ENCODE measurements at regions not wholly inside any gene's neighbourhood (a gene's known extent, or its start where the extent isn't known, plus 50 kb on each side); places are given as distances from the start of the nearest gene placed in this dataset.

DNA sequence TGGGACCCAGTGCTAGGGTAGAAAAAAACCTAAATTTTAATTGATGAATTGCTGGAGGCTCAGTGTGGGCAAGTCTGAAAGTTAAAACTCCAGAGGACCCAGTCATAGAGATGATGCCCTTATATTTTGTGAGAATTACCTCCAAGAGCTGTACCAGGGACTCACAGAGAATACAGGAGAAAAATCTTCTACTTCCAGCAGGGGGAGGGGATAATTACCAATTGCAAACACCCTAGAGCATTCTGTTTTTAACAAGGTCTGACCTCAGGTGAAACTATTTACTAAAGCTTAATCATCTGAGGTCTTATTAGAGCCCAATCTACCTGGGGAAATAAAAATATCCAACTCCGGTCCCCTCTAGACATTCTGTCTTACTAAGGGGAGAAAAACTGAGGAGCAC, 994.7 kb upstream of the MIR17HG start:
- no peak overlapping the region for H3K4ac ChIP-seq (ENCODE audit: low read depth, low read length)
- no peak overlapping the region for H3K4me2 ChIP-seq (ENCODE audit: low read length)
- no peak overlapping the region for H3K9ac ChIP-seq (ENCODE audit: low read length)
- no peak overlapping the region for H3K4me3 ChIP-seq (ENCODE audit: low read depth, low read length)
- H3K36me3 ChIP-seq (ENCODE audit: control insufficient read depth in 1 of 2, insufficient read depth in 2 of 2, low read length in 2 of 2): no peaks in the 10 kb centered on the region
- H3K23ac ChIP-seq (ENCODE audit: low read length): no peak overlapping the region
- H4K8ac ChIP-seq (ENCODE audit: low read depth, low read length): no peak overlapping the region
- H2AK5ac ChIP-seq (ENCODE audit: low read length): no peak overlapping the region
- no peak for DNase-seq
- H2BK120ac ChIP-seq (ENCODE audit: insufficient read depth, low read length, poor library complexity): no peak overlapping the region
- no peak overlapping the region for H3K27ac ChIP-seq (ENCODE audit: low read depth, low read length)
- H2BK5ac ChIP-seq (ENCODE audit: low read depth, low read length, poor library complexity): no peak overlapping the region
- H3K27me3 ChIP-seq (ENCODE audit: insufficient read depth, low read length): no peaks in the 10 kb centered on the region
- no peak overlapping the region for H2AFZ ChIP-seq (ENCODE audit: insufficient read depth, low read length, poor library complexity)
- H3K14ac ChIP-seq (ENCODE audit: low read length): no peak overlapping the region
- no CpG with 5 or more reads among the region's 1 CpG for WGBS (ENCODE audit: extremely low coverage, insufficient coverage, insufficient read length)
- no peaks in the 10 kb centered on the region for H3K79me2 ChIP-seq (ENCODE audit: control insufficient read depth, insufficient read depth, low read length, poor library complexity)
- H2BK12ac ChIP-seq (ENCODE audit: low read length): no peak overlapping the region
- no peaks in the 10 kb centered on the region for H3K9me3 ChIP-seq (ENCODE audit: insufficient read depth, low read depth, low read length)
- no peak overlapping the region for H4K12ac ChIP-seq (ENCODE audit: low read depth, low read length)
- no peak overlapping the region for H3K18ac ChIP-seq (ENCODE audit: low read length)
- H3K4me1 ChIP-seq (ENCODE audit: control insufficient read depth in 1 of 2, insufficient read depth in 2 of 2, low read length in 2 of 2): no peaks in the 10 kb centered on the region
- no peaks in the 10 kb centered on the region for H3K79me1 ChIP-seq (ENCODE audit: low read length)
- H4K91ac ChIP-seq (ENCODE audit: low read depth, low read length): no peak overlapping the region

DNA sequence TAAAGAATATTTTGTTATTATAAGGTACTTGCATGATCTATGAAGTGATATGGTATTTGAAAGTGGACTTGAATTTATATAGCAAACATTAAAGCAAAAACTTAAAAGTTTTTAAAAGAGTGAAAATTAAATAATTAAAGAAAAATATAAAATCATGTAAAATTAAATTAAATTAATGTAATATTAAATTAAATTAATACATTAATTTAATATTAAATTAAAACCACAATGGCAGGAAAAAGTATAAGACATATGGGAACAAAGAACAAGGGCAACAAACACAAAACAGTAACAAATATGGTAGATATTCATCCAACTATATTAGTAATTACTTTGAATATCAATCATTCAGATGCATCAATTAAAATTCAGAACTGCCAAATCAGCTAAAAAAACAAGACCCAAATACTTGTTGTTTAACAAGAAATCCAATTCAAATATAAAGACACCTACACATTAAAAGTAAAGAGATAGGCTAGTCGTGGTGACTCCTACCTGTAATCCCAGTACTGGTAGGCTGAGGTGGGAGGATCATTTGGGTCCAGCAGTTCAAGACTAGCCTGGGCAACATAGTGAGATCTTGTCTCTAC, 992.2 kb upstream of the MIR17HG start:
- DNase-seq: no peak
- Histone ChIP-seq H3K4ac (ENCODE audit: low read depth, low read length) (no peak overlapping the region), H3K79me1 (ENCODE audit: low read length) (no peaks in the 10 kb centered on the region), H3K9ac (ENCODE audit: low read length) (no peak overlapping the region), H2AK5ac (ENCODE audit: low read length) (no peak overlapping the region), H2BK12ac (ENCODE audit: low read length) (no peak overlapping the region), H4K12ac (ENCODE audit: low read depth, low read length) (no peak overlapping the region), H4K8ac (ENCODE audit: low read depth, low read length) (no peak overlapping the region), H3K4me2 (ENCODE audit: low read length) (no peak overlapping the region), H3K27ac (ENCODE audit: low read depth, low read length) (no peak overlapping the region), H3K36me3 (ENCODE audit: control insufficient read depth in 1 of 2, insufficient read depth in 2 of 2, low read length in 2 of 2) (no peaks in the 10 kb centered on the region), H2AFZ (ENCODE audit: insufficient read depth, low read length, poor library complexity) (no peak overlapping the region), H2BK120ac (ENCODE audit: insufficient read depth, low read length, poor library complexity) (no peak overlapping the region), H3K14ac (ENCODE audit: low read length) (no peak overlapping the region), H3K79me2 (ENCODE audit: control insufficient read depth, insufficient read depth, low read length, poor library complexity) (no peaks in the 10 kb centered on the region), H3K23ac (ENCODE audit: low read length) (no peak overlapping the region), H3K9me3 (ENCODE audit: insufficient read depth, low read depth, low read length) (no peaks in the 10 kb centered on the region), H3K18ac (ENCODE audit: low read length) (no peak overlapping the region), H3K27me3 (ENCODE audit: insufficient read depth, low read length) (no peaks in the 10 kb centered on the region), H4K91ac (ENCODE audit: low read depth, low read length) (no peak overlapping the region), H3K4me1 (ENCODE audit: control insufficient read depth in 1 of 2, insufficient read depth in 2 of 2, low read length in 2 of 2) (no peaks in the 10 kb centered on the region), H3K4me3 (ENCODE audit: low read depth, low read length) (no peak overlapping the region), H2BK5ac (ENCODE audit: low read depth, low read length, poor library complexity) (no peak overlapping the region)
- WGBS (ENCODE audit: extremely low coverage, insufficient coverage, insufficient read length): no CpG with 5 or more reads among the region's 1 CpG

DNA sequence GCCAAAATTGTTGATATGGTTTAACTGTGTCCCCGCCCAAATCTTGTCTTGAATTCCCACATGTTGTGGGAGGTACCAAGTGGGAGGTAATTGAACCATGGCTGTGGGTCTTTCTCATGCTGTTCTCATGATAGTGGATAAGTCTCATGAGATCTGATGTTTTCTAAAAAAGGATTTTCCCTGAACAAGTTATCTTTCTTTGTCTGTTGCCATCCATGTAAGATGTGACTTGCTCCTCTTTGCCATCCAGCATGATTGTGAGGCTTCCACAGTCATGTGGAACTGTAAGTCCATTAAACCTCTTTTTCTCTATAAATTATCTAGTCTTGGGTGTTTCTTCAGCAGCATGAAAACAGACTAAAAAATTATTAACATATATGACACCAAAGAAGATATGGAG, 986.7 kb upstream of the MIR17HG start:
- no peak overlapping the region for H3K4me3 ChIP-seq (ENCODE audit: low read depth, low read length)
- no peaks in the 10 kb centered on the region for H3K36me3 ChIP-seq (ENCODE audit: control insufficient read depth in 1 of 2, insufficient read depth in 2 of 2, low read length in 2 of 2)
- no peak overlapping the region for H3K4me2 ChIP-seq (ENCODE audit: low read length)
- no peak overlapping the region for H3K23ac ChIP-seq (ENCODE audit: low read length)
- H3K27ac ChIP-seq (ENCODE audit: low read depth, low read length): no peak overlapping the region
- no peak overlapping the region for H4K91ac ChIP-seq (ENCODE audit: low read depth, low read length)
- no peak overlapping the region for H3K14ac ChIP-seq (ENCODE audit: low read length)
- H3K18ac ChIP-seq (ENCODE audit: low read length): no peak overlapping the region
- no CpG with 5 or more reads among the region's 1 CpG for WGBS (ENCODE audit: extremely low coverage, insufficient coverage, insufficient read length)
- DNase-seq: no peak
- no peak overlapping the region for H2AK5ac ChIP-seq (ENCODE audit: low read length)
- H3K4me1 ChIP-seq (ENCODE audit: control insufficient read depth in 1 of 2, insufficient read depth in 2 of 2, low read length in 2 of 2): no peaks in the 10 kb centered on the region
- no peaks in the 10 kb centered on the region for H3K27me3 ChIP-seq (ENCODE audit: insufficient read depth, low read length)
- no peaks in the 10 kb centered on the region for H3K79me2 ChIP-seq (ENCODE audit: control insufficient read depth, insufficient read depth, low read length, poor library complexity)
- H3K9me3 ChIP-seq (ENCODE audit: insufficient read depth, low read depth, low read length): no peaks in the 10 kb centered on the region
- no peak overlapping the region for H2BK12ac ChIP-seq (ENCODE audit: low read length)
- no peak overlapping the region for H3K9ac ChIP-seq (ENCODE audit: low read length)
- H2BK5ac ChIP-seq (ENCODE audit: low read depth, low read length, poor library complexity): no peak overlapping the region
- H3K4ac ChIP-seq (ENCODE audit: low read depth, low read length): no peak overlapping the region
- no peaks in the 10 kb centered on the region for H3K79me1 ChIP-seq (ENCODE audit: low read length)
- no peak overlapping the region for H2AFZ ChIP-seq (ENCODE audit: insufficient read depth, low read length, poor library complexity)
- H2BK120ac ChIP-seq (ENCODE audit: insufficient read depth, low read length, poor library complexity): no peak overlapping the region
- H4K12ac ChIP-seq (ENCODE audit: low read depth, low read length): no peak overlapping the region
- no peak overlapping the region for H4K8ac ChIP-seq (ENCODE audit: low read depth, low read length)

DNA sequence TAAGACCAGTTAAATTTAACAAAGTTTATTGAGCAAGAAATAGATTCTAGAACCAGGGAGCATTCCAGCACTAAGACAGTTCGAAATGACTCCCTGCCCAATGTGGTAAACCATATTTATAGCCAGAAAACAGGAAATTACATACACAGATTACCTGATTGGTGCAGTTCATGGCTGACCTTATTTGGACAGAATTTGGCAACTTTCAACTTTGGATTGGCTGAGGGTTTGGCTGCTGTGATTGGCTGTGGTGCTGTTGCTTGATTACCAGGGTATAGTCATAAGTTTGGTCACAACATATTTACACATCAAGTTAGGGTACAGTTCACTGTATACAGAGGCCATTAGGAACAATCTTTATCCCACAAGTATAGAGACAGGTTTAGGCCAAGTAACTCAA, 984.8 kb upstream of the MIR17HG start:
- Histone ChIP-seq H3K79me1 (ENCODE audit: low read length) (no peaks in the 10 kb centered on the region), H3K4ac (ENCODE audit: low read depth, low read length) (no peak overlapping the region), H3K9ac (ENCODE audit: low read length) (no peak overlapping the region), H3K27me3 (ENCODE audit: insufficient read depth, low read length) (no peaks in the 10 kb centered on the region), H2BK5ac (ENCODE audit: low read depth, low read length, poor library complexity) (no peak overlapping the region), H2BK120ac (ENCODE audit: insufficient read depth, low read length, poor library complexity) (no peak overlapping the region), H3K79me2 (ENCODE audit: control insufficient read depth, insufficient read depth, low read length, poor library complexity) (no peaks in the 10 kb centered on the region), H3K36me3 (ENCODE audit: control insufficient read depth in 1 of 2, insufficient read depth in 2 of 2, low read length in 2 of 2) (no peaks in the 10 kb centered on the region), H3K4me3 (ENCODE audit: low read depth, low read length) (no peak overlapping the region), H4K8ac (ENCODE audit: low read depth, low read length) (no peak overlapping the region), H4K12ac (ENCODE audit: low read depth, low read length) (no peak overlapping the region), H3K9me3 (ENCODE audit: insufficient read depth, low read depth, low read length) (no peaks in the 10 kb centered on the region), H3K4me2 (ENCODE audit: low read length) (no peak overlapping the region), H3K27ac (ENCODE audit: low read depth, low read length) (no peak overlapping the region), H3K18ac (ENCODE audit: low read length) (no peak overlapping the region), H3K4me1 (ENCODE audit: control insufficient read depth in 1 of 2, insufficient read depth in 2 of 2, low read length in 2 of 2) (no peaks in the 10 kb centered on the region), H3K14ac (ENCODE audit: low read length) (no peak overlapping the region), H2AFZ (ENCODE audit: insufficient read depth, low read length, poor library complexity) (no peak overlapping the region), H4K91ac (ENCODE audit: low read depth, low read length) (no peak overlapping the region), H2BK12ac (ENCODE audit: low read length) (no peak overlapping the region), H3K23ac (ENCODE audit: low read length) (no peak overlapping the region), H2AK5ac (ENCODE audit: low read length) (no peak overlapping the region)
- WGBS (ENCODE audit: extremely low coverage, insufficient coverage, insufficient read length): no CpG with 5 or more reads among the region's 1 CpG
- no peak for DNase-seq

All from trophoblast cell (in vitro differentiated cells and primary cell).